A549 (cell line): ENCODE measurements at regions not wholly inside any gene's neighbourhood (a gene's known extent, or its start where the extent isn't known, plus 50 kb on each side); places are given as distances from the start of the nearest gene placed in this dataset.
A peak's percentile ranks its signal among the peaks of the same experiment; 100 is the strongest.

ENCODE experiments used
- ATAC-seq, 2 experiments: fragments of 200-7000 bp in 1 of 2; fragments of >200 bp in 1 of 2; cut with Nextera tagmentation in 1 of 2; cut with Tn5 transposase in 1 of 2; 3 replicates each; pipeline versions ENCODE4 v1.8.0 to v1.9.1; 2018 to 2020; ENCODE audit warnings: mild to moderate bottlenecking in 1 of 2, moderate library complexity in 1 of 2
- CTCF ChIA-PET: fragments of 300-600 bp; sonication (Branson Sonifier 250); formaldehyde crosslinking; extraction: SDS; loops from one replicate; lab custom pipeline; 2021; ENCODE audit warnings: antibody characterized with exemption, inconsistent platforms; lab: Yijun Ruan, JAX
- POLR2A ChIA-PET: fragments of 350-600 bp; formaldehyde crosslinking; extraction: SDS; loops from one replicate; lab custom pipeline; 2021; ENCODE audit warnings: antibody characterized with exemption, inconsistent platforms; lab: Yijun Ruan, JAX
- DNase-seq, 2 experiments: peaks; one replicate each; pipeline versions ENCODE4 v3.0.0 to v3.0.0-alpha.2; 2011 to 2016; ENCODE audit warnings: low read depth in 1 of 2, low spot score in 1 of 2
- FAIRE-seq: peaks from 2 replicates; lab custom pipeline; 2011; peaks lifted over from hg19 to GRCh38; lab: Jason Lieb, UNC
- H3K27ac ChIP-seq, 2 experiments: fragments of >200 bp; sonication (Bioruptor Twin); formaldehyde crosslinking; 3 replicates each; pipeline ENCODE4 v1.5.1; 2016 to 2017
- H3K4me1 ChIP-seq: fragments of >200 bp; sonication (Bioruptor Twin); formaldehyde crosslinking; 3 replicates; pipeline ENCODE4 v1.6.1; 2016
- H3K4me2 ChIP-seq: fragments of >200 bp; sonication (Bioruptor Twin); formaldehyde crosslinking; 3 replicates; pipeline ENCODE4 v1.6.1; 2016
- H3K4me3 ChIP-seq: fragments of >200 bp; sonication (Bioruptor Twin); formaldehyde crosslinking; 3 replicates; pipeline ENCODE4 v1.5.1; 2016
- H3K9me3 ChIP-seq: fragments of >200 bp; sonication (Bioruptor Twin); formaldehyde crosslinking; 3 replicates; pipeline ENCODE4 v1.6.1; 2016
- BCL3 ChIP-seq: fragments of >200 bp; sonication (Bioruptor Twin); formaldehyde crosslinking; IDR thresholded peaks from 3 replicates; pipeline ENCODE4 v1.6.1; 2016
- BHLHE40 ChIP-seq: IDR thresholded peaks from 2 replicates; pipeline ENCODE4 v1.6.1; 2012; ENCODE audit warnings: low read depth, low read length, inconsistent platforms
- CBX2 ChIP-seq: fragments of 200-600 bp; sonication (generic); IDR thresholded peaks from 2 replicates; pipeline ENCODE4 v1.6.1; 2016; ENCODE audit warnings: low read depth, mild to moderate bottlenecking, borderline replicate concordance
- CBX8 ChIP-seq: fragments of 200-600 bp; sonication (generic); IDR thresholded peaks from 2 replicates; pipeline ENCODE4 v1.6.1; 2016
- CEBPB ChIP-seq, 2 experiments: fragments of >200 bp in 1 of 2; sonication (Bioruptor Twin) in 1 of 2; formaldehyde crosslinking in 1 of 2; IDR thresholded peaks; 2 replicates each; pipeline ENCODE4 v1.6.1; 2012 to 2016
- CHD4 ChIP-seq: fragments of 200-600 bp; sonication (generic); IDR thresholded peaks from 2 replicates; pipeline ENCODE4 v1.6.1; 2016; ENCODE audit warnings: antibody characterized with exemption, mild to moderate bottlenecking, borderline replicate concordance
- EHMT2 ChIP-seq: fragments of 200-600 bp; sonication (generic); IDR thresholded peaks from 2 replicates; pipeline ENCODE4 v1.6.1; 2016; ENCODE audit warnings: antibody characterized with exemption, low read depth, mild to moderate bottlenecking, moderate library complexity
- ESRRA ChIP-seq: fragments of 150-350 bp; IDR thresholded peaks from 2 replicates; pipeline ENCODE4 v1.6.1; 2014; ENCODE audit warnings: mild to moderate bottlenecking, low read length, borderline replicate concordance
- FOSB ChIP-seq: fragments of 250-450 bp; sonication (Bioruptor Pico); IDR thresholded peaks from 2 replicates; pipeline ENCODE4 v1.5.0; 2020; ENCODE audit warnings: mild to moderate bottlenecking, moderate library complexity
- GATA3 ChIP-seq: IDR thresholded peaks from 2 replicates; pipeline ENCODE4 v1.6.1; 2012; ENCODE audit warnings: borderline replicate concordance
- HDAC2 ChIP-seq: fragments of 200-600 bp; sonication (generic); IDR thresholded peaks from 2 replicates; pipeline ENCODE4 v1.6.1; 2016
- HEYL ChIP-seq: fragments of 250-450 bp; sonication (Bioruptor Pico); IDR thresholded peaks from 2 replicates; pipeline ENCODE4 v1.8.0; 2021; ENCODE audit warnings: mild to moderate bottlenecking, moderate library complexity
- JUN ChIP-seq, 2 experiments: fragments of >200 bp; sonication (Bioruptor Twin); formaldehyde crosslinking; IDR thresholded peaks; 2 replicates in 1 of 2; 3 replicates in 1 of 2; pipeline ENCODE4 v1.6.1; 2016 to 2017
- KDM1A ChIP-seq: fragments of 200-600 bp; sonication (generic); IDR thresholded peaks from 2 replicates; pipeline ENCODE4 v1.6.1; 2016; ENCODE audit warnings: low read depth, mild to moderate bottlenecking
- PHF8 ChIP-seq: fragments of 200-600 bp; sonication (generic); IDR thresholded peaks from 2 replicates; pipeline ENCODE4 v1.6.1; 2016; ENCODE audit warnings: low read depth, mild to moderate bottlenecking, antibody characterized with exemption, moderate library complexity, borderline replicate concordance
- POLR2AphosphoS2 ChIP-seq: conservative IDR thresholded peaks from 2 replicates; pipeline ENCODE4 v1.6.1; 2012; ENCODE audit warnings: low read length, improper control_type of control experiment, inconsistent platforms
- RCOR1 ChIP-seq: fragments of 150-350 bp; IDR thresholded peaks from 2 replicates; pipeline ENCODE4 v1.6.1; 2014; ENCODE audit warnings: antibody characterized with exemption, low read length, low read depth
- SREBF2 ChIP-seq: fragments of 450-650 bp; IDR thresholded peaks from 2 replicates; pipeline ENCODE4 v1.6.1; 2014; ENCODE audit warnings: mild to moderate bottlenecking, moderate library complexity
- TFCP2L1 ChIP-seq: fragments of 250-450 bp; sonication (Bioruptor Pico); IDR thresholded peaks from 2 replicates; pipeline ENCODE4 v1.5.0; 2021; ENCODE audit warnings: mild to moderate bottlenecking
- ZFP36 ChIP-seq: fragments of 450-650 bp; IDR thresholded peaks from 2 replicates; pipeline ENCODE4 v1.6.1; 2014; ENCODE audit warnings: borderline replicate concordance; ENCODE audit not compliant: partially characterized antibody
- WGBS: methylation state at CpG from one replicate; pipeline ENCODE4 v1.1.6; 2017; ENCODE audit errors: missing lambda C conversion rate; 5-methylcytosine and 5-hydroxymethylcytosine counted together

GRCh38 chr17:77862890-77863813 is 95.4 kb upstream of the TNRC6C start:
- ChIA-PET CTCF (interaction anchor here (0.8 to 1.8 kb wide), 4 partner anchors 8 to 131 kb away, joined by 3 to 4 read pairs (median 3); no protein-coding TSS in a partner anchor), POLR2A (no interaction called here)
- Histone ChIP-seq H3K27ac (no peak overlapping the region), H3K4me1 (no peaks in the 10 kb centered on the region), H3K9me3 (no peaks in the 10 kb centered on the region), H3K4me2 (no peak overlapping the region), H3K4me3 (no peak overlapping the region)
- WGBS, result 61% methylated on average over 14 of the region's 14 CpGs
- FAIRE-seq (peak; percentile 70), ATAC-seq (no peak), DNase-seq (no peak)
- TF ChIP-seq KDM1A (0 out of 2 replicates have a peak, but pooled peaks have one; percentile 22), CHD4 (no peak), ZFP36 (peak; percentile 69)
- TF ChIP-seq, all 56 proteins: peak for 2

- POLR2A ChIA-PET, result no interaction called here
- no peak for FAIRE-seq
- no peak for DNase-seq
Observed at GRCh38 chr17:77863814-77864161, 94.7 kb upstream of the TNRC6C start.

DNA sequence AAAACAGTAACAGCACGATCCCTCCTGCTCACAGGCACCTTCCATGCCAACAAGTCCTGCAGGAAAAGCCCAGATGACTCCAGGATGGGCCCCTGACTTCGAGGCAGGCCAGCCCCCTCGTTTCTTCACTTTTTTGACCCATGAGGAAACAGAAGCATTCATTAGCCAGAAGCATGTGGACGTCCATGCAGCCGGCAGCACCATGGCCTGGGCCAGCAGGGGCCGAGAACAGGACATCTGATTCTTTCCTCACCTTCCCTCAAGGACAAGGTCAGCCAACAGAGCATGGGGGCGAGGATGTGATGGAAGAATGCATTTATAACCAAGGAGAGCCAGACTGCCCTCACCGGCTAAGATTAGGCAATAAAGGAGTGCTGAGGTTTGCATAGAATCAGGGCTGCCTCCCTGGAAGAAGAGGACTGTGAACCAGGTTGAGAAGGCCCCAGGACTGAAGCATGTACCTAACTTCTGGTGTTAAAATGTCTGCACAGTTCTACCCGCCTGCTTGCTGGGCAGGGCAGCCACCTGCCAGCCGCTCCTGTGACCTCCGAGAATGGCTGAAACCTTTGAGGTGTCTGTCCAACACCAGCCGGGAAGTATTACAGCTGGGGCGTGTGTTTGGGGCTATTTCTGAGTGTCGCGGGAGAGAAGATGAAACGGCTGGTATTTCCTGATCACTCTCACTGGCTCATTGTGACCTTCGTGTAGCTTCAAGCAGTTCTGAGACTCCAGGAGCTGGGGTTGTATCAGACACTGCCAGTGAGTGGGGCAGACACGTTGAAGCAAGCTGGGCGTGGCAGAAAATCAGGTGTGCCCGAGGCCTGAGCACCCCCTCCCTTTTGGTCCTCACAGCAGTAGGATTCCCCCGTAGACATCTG is 94.0 kb upstream of the TNRC6C start:
- H3K9me3 ChIP-seq, result no peaks in the 10 kb centered on the region
- DNase-seq (no peak), FAIRE-seq (no peak), ATAC-seq (no peak)
- H3K4me1 ChIP-seq, result no peaks in the 10 kb centered on the region
- H3K27ac ChIP-seq, result no peak overlapping the region
- CTCF ChIA-PET, result interaction anchor here (1.8 kb wide), 1 partner anchor 11 kb away, joined by 4 read pairs; no protein-coding TSS in a partner anchor
- TF ChIP-seq SREBF2, result no peak
- TF ChIP-seq ZFP36, result peak; percentile 52
- WGBS, result 68% methylated on average over 21 of the region's 21 CpGs
- H3K4me2 ChIP-seq, result no peak overlapping the region
- no peak overlapping the region for H3K4me3 ChIP-seq
- POLR2A ChIA-PET, result no interaction called here

More at GRCh38 chr17:77863814-77864161, 94.7 kb upstream of the TNRC6C start:
- H3K4me1 ChIP-seq, result no peaks in the 10 kb centered on the region
- no peak overlapping the region for H3K4me2 ChIP-seq
- H3K9me3 ChIP-seq, result no peaks in the 10 kb centered on the region
- no peak overlapping the region for H3K4me3 ChIP-seq
- ATAC-seq, result peak in 1 of 2 experiments; percentile 29; a peak in 2 of 6 replicates
- no peak for TF ChIP-seq PHF8
- no peak for TF ChIP-seq EHMT2
- no peak for TF ChIP-seq BCL3
- TF ChIP-seq CBX8, result no peak
- CTCF ChIA-PET, result interaction anchor here (0.9 to 1.8 kb wide), 3 partner anchors 8 to 29 kb away, joined by 3 to 4 read pairs (median 3); no protein-coding TSS in a partner anchor
- no peak overlapping the region for H3K27ac ChIP-seq
- WGBS, result 56% methylated on average over 12 of the region's 12 CpGs

DNA sequence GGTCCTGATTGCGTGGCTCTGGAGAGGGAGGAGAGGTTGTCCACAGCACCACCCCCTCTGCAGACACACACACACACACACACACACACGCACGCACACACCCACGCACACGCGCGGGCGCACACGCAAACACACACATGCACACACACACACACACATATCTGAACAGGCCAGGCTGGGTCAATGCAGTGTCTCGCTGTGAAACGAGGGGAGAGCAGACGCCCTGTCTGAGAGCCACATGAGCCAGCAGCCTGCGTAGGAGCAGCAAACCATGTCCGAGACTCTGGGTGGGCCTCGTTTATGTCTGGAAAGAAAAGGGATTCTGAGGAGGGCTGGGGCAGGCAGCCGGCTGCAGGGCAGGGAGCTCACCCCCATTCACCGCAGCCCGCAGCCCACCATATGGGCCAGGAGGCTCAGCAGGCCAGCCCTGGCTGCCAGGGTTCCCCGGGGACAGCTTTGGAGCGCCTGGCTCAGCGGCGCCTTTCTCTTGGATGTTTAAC is 93.3 kb upstream of the TNRC6C start:
- no peak for FAIRE-seq
- CTCF ChIA-PET, result interaction anchor here (1.4 kb wide), 1 partner anchor 13 kb away, joined by 3 read pairs; no protein-coding TSS in a partner anchor
- POLR2A ChIA-PET, result interaction anchor here (0.6 kb wide), 1 partner anchor 93 kb away, joined by 3 read pairs; the partner anchor contains the start of gene TNRC6C
- Histone ChIP-seq H3K4me2 (no peak overlapping the region), H3K4me1 (no peaks in the 10 kb centered on the region), H3K9me3 (no peaks in the 10 kb centered on the region), H3K27ac (no peak overlapping the region), H3K4me3 (no peak overlapping the region)
- no peak for DNase-seq
- WGBS, result 84% methylated on average over 21 of the region's 22 CpGs
- no peak for ATAC-seq
- TF ChIP-seq HEYL (CRISPR knock-in tag) (no peak), FOSB (CRISPR knock-in tag) (no peak), CHD4 (no peak), RCOR1 (no peak), ZFP36 (no peak), GATA3 (no peak), POLR2AphosphoS2 (no peak), BHLHE40 (no peak), TFCP2L1 (CRISPR knock-in tag) (no peak), ESRRA (no peak), EHMT2 (no peak), JUN (IDR thresholded peaks at IDR 0.05) (no peak), CBX2 (no peak), SREBF2 (no peak), HDAC2 (no peak), CEBPB (IDR thresholded peaks at IDR 0.05) (no peak)
